Naive thymus-derived CD8-positive, alpha-beta T cell (primary cell): ENCODE measurements at regions not wholly inside any gene's neighbourhood (a gene's known extent, or its start where the extent isn't known, plus 50 kb on each side); places are given as distances from the start of the nearest gene placed in this dataset.

Source experiments
- ATAC-seq, 2 donors: fragments of 150-1000 bp; cut with Tn5 transposase in 1 of 2; sonication (Bioruptor Pico), chemical (Tn5 transposase) in 1 of 2; 1 replicate in 1 of 2; 2 replicates in 1 of 2; pipeline ENCODE4 v1.10.0; 2021; ENCODE audit warnings: mild to moderate bottlenecking in 2 of 2, moderate library complexity in 2 of 2
- POLR2A ChIA-PET: fragments of 350-600 bp; sonication (Branson Sonifier 250); formaldehyde crosslinking; loops from one replicate; lab custom pipeline; 2021; ENCODE audit warnings: antibody characterized with exemption; lab: Charles Lee
- DNase-seq, 10 donors: peaks; one replicate each; pipeline versions ENCODE4 v3.0.0 to v3.0.0-alpha.2; 2020 to 2022
- H3K27ac Mint-ChIP-seq, 10 donors: one replicate each; pipeline ENCODE4 v1.8.0; 2020 to 2022; ENCODE audit warnings: mild to moderate bottlenecking in 10 of 10, mixed read lengths in 10 of 10, moderate library complexity in 4 of 10, inconsistent platforms in 1 of 10
- H3K27me3 Mint-ChIP-seq, 5 donors: one replicate each; pipeline ENCODE4 v1.8.0; 2021 to 2022; ENCODE audit warnings: mixed read lengths in 5 of 5
- H3K36me3 Mint-ChIP-seq, 3 donors: one replicate each; pipeline ENCODE4 v1.8.0; 2020 to 2022; ENCODE audit warnings: mixed read lengths in 3 of 3, mild to moderate bottlenecking in 2 of 3, inconsistent platforms in 1 of 3
- H3K4me1 Mint-ChIP-seq, 4 donors: one replicate each; pipeline ENCODE4 v1.8.0; 2021 to 2022; ENCODE audit warnings: mixed read lengths in 4 of 4
- H3K4me3 Mint-ChIP-seq, 10 donors: one replicate each; pipeline ENCODE4 v1.8.0; 2020 to 2022; ENCODE audit warnings: mild to moderate bottlenecking in 10 of 10, mixed read lengths in 10 of 10, moderate library complexity in 6 of 10, inconsistent platforms in 1 of 10
- H3K9me3 Mint-ChIP-seq, 9 donors: one replicate each; pipeline ENCODE4 v1.8.0; 2020 to 2022; ENCODE audit warnings: mixed read lengths in 9 of 9, mild to moderate bottlenecking in 3 of 9, inconsistent platforms in 1 of 9, moderate library complexity in 1 of 9

GRCh38 chr15:62929000-62929357, 113.6 kb upstream of the TPM1 start:
- H3K4me1 Mint-ChIP-seq, result no peaks in the 10 kb centered on the region
- no peak overlapping the region for H3K27ac Mint-ChIP-seq
- DNase-seq, result no peak
- H3K36me3 Mint-ChIP-seq, result no peaks in the 10 kb centered on the region
- no peak overlapping the region for H3K4me3 Mint-ChIP-seq
- H3K9me3 Mint-ChIP-seq, result no peaks in the 10 kb centered on the region
- POLR2A ChIA-PET, result no interaction called here
- no peak for ATAC-seq
- H3K27me3 Mint-ChIP-seq, result peaks cover 5 to 39% (median 12%) of the 10 kb centered on the region in 5 donors

- Mint-ChIP-seq H3K4me3 (no peak overlapping the region), H3K27ac (no peak overlapping the region), H3K4me1 (no peaks in the 10 kb centered on the region), H3K36me3 (no peaks in the 10 kb centered on the region), H3K9me3 (no peaks in the 10 kb centered on the region), H3K27me3 (peaks cover 13 to 57% (median 22%) of the 10 kb centered on the region in 5 donors)
- no peak for DNase-seq
- ATAC-seq, result no peak
- POLR2A ChIA-PET, result no interaction called here
Measured at GRCh38 chr15:62931650-62932049, 110.9 kb upstream of the TPM1 start.

GRCh38 chr15:62932436-62932835, 110.1 kb upstream of the TPM1 start:
- Mint-ChIP-seq H3K27ac (no peak overlapping the region), H3K4me1 (no peaks in the 10 kb centered on the region), H3K36me3 (no peaks in the 10 kb centered on the region), H3K9me3 (no peaks in the 10 kb centered on the region), H3K4me3 (no peak overlapping the region), H3K27me3 (peaks cover 11 to 59% (median 25%) of the 10 kb centered on the region in 5 donors)
- POLR2A ChIA-PET, result no interaction called here
- ATAC-seq (no peak), DNase-seq (no peak)

- Mint-ChIP-seq H3K27ac (no peak overlapping the region), H3K27me3 (peaks cover 14 to 56% (median 27%) of the 10 kb centered on the region in 5 donors), H3K4me1 (no peaks in the 10 kb centered on the region), H3K9me3 (no peaks in the 10 kb centered on the region), H3K4me3 (no peak overlapping the region), H3K36me3 (no peaks in the 10 kb centered on the region)
- ATAC-seq (no peak), DNase-seq (no peak)
- POLR2A ChIA-PET, result no interaction called here
Measured at GRCh38 chr15:62933386-62933785, 109.2 kb upstream of the TPM1 start.

- no peaks in the 10 kb centered on the region for H3K9me3 Mint-ChIP-seq
- ATAC-seq, result no peak
- POLR2A ChIA-PET, result no interaction called here
- no peaks in the 10 kb centered on the region for H3K36me3 Mint-ChIP-seq
- H3K27me3 Mint-ChIP-seq, result peaks cover 17 to 60% (median 27%) of the 10 kb centered on the region in 5 donors
- no peak overlapping the region for H3K27ac Mint-ChIP-seq
- H3K4me3 Mint-ChIP-seq, result no peak overlapping the region
- H3K4me1 Mint-ChIP-seq, result no peaks in the 10 kb centered on the region
- no peak for DNase-seq
Measured at GRCh38 chr15:62934236-62934971, 108.1 kb upstream of the TPM1 start.

GRCh38 chr15:62935300-62936081, 107.1 kb upstream of the TPM1 start:
- no peak for DNase-seq
- Mint-ChIP-seq H3K4me1 (no peaks in the 10 kb centered on the region), H3K36me3 (no peaks in the 10 kb centered on the region), H3K27ac (no peak overlapping the region), H3K27me3 (peaks cover 18 to 69% (median 26%) of the 10 kb centered on the region in 5 donors), H3K4me3 (no peak overlapping the region), H3K9me3 (no peaks in the 10 kb centered on the region)
- ATAC-seq, result no peak
- POLR2A ChIA-PET, result no interaction called here

GRCh38 chr15:62938825-62939224, 103.7 kb upstream of the TPM1 start:
- peaks cover 21 to 88% (median 45%) of the 10 kb centered on the region in 5 donors for H3K27me3 Mint-ChIP-seq
- H3K9me3 Mint-ChIP-seq, result no peaks in the 10 kb centered on the region

GRCh38 chr15:62940093-62940754, 102.3 kb upstream of the TPM1 start:
- H3K9me3 Mint-ChIP-seq, result no peaks in the 10 kb centered on the region
- H3K36me3 Mint-ChIP-seq, result no peaks in the 10 kb centered on the region
- no peak for DNase-seq
- H3K4me3 Mint-ChIP-seq, result no peak overlapping the region
- H3K4me1 Mint-ChIP-seq, result no peaks in the 10 kb centered on the region
- H3K27ac Mint-ChIP-seq, result no peak overlapping the region
- no peak for ATAC-seq
- POLR2A ChIA-PET, result no interaction called here
- H3K27me3 Mint-ChIP-seq, result peaks cover 21 to 77% (median 37%) of the 10 kb centered on the region in 5 donors

More at GRCh38 chr15:62938825-62939224, 103.7 kb upstream of the TPM1 start:
- H3K4me3 Mint-ChIP-seq, result no peak overlapping the region
- POLR2A ChIA-PET, result no interaction called here
- no peaks in the 10 kb centered on the region for H3K36me3 Mint-ChIP-seq
- DNase-seq, result no peak
- no peaks in the 10 kb centered on the region for H3K4me1 Mint-ChIP-seq
- ATAC-seq, result no peak
- no peak overlapping the region for H3K27ac Mint-ChIP-seq

- H3K27me3 Mint-ChIP-seq, result peaks cover 19 to 71% (median 35%) of the 10 kb centered on the region in 5 donors
- POLR2A ChIA-PET, result interaction anchor here (0.6 kb wide), 1 partner anchor 317 kb away, joined by 3 read pairs; no protein-coding TSS in a partner anchor
- no peaks in the 10 kb centered on the region for H3K36me3 Mint-ChIP-seq
- H3K4me3 Mint-ChIP-seq, result no peak overlapping the region
- no peaks in the 10 kb centered on the region for H3K4me1 Mint-ChIP-seq
- no peak overlapping the region for H3K27ac Mint-ChIP-seq
- no peaks in the 10 kb centered on the region for H3K9me3 Mint-ChIP-seq
- DNase-seq (no peak), ATAC-seq (no peak)
Measured at GRCh38 chr15:62940755-62941361, 101.7 kb upstream of the TPM1 start.

- no peaks in the 10 kb centered on the region for H3K36me3 Mint-ChIP-seq
- ATAC-seq (no peak), DNase-seq (no peak)
- H3K9me3 Mint-ChIP-seq, result no peaks in the 10 kb centered on the region
- no peak overlapping the region for H3K27ac Mint-ChIP-seq
- H3K27me3 Mint-ChIP-seq, result peaks cover 15 to 62% (median 30%) of the 10 kb centered on the region in 5 donors
- no peak overlapping the region for H3K4me3 Mint-ChIP-seq
- no peaks in the 10 kb centered on the region for H3K4me1 Mint-ChIP-seq
- POLR2A ChIA-PET, result interaction anchor here (0.6 kb wide), 1 partner anchor 316 kb away, joined by 3 read pairs; no protein-coding TSS in a partner anchor
Measured at GRCh38 chr15:62941699-62942098, 100.8 kb upstream of the TPM1 start.

GRCh38 chr15:62942428-62942827, 100.1 kb upstream of the TPM1 start:
- no peak overlapping the region for H3K27ac Mint-ChIP-seq
- no peaks in the 10 kb centered on the region for H3K4me1 Mint-ChIP-seq
- no peak overlapping the region for H3K4me3 Mint-ChIP-seq
- no peaks in the 10 kb centered on the region for H3K36me3 Mint-ChIP-seq
- ATAC-seq, result no peak
- no peak for DNase-seq
- POLR2A ChIA-PET, result no interaction called here
- no peaks in the 10 kb centered on the region for H3K9me3 Mint-ChIP-seq
- peaks cover 15 to 61% (median 28%) of the 10 kb centered on the region in 5 donors for H3K27me3 Mint-ChIP-seq

GRCh38 chr15:62945063-62945462, 97.5 kb upstream of the TPM1 start:
- Mint-ChIP-seq H3K27me3 (peaks cover 14 to 66% (median 35%) of the 10 kb centered on the region in 5 donors), H3K36me3 (no peaks in the 10 kb centered on the region), H3K9me3 (no peaks in the 10 kb centered on the region), H3K4me3 (no peak overlapping the region), H3K27ac (no peak overlapping the region), H3K4me1 (no peaks in the 10 kb centered on the region)
- DNase-seq (no peak), ATAC-seq (no peak)
- POLR2A ChIA-PET, result no interaction called here
